ENCODE measurements at regions not wholly inside any gene's neighbourhood (a gene's known extent, or its start where the extent isn't known, plus 50 kb on each side); places are given as distances from the start of the nearest gene placed in this dataset.

DNA sequence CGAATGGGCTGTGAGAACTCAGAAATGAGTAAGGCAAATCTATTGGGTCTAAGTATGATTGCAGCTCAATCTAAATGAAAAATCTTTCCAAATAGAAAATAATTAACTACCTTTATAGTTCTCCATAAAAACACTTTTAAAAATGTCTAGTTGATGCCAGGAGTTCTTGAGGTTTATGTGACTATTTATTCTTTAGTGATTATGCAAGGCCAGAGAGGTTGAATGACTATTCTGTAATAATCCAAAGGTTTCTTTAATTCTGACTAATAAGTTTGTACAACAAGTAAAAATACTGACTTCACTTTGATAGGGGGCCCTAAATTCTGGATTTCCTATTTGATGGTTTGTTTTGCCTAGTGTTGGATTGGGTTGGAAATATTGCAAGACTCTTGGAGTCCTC is 461.2 kb downstream of the EPM2A start:
- Histone ChIP-seq H3K14ac (ENCODE audit: insufficient read depth, low read length) (no peak overlapping the region), H3T11ph (ENCODE audit: low read length) (no peak overlapping the region), H3K9me3 (ENCODE audit: control insufficient read depth, low read depth, low read length) (no peaks in the 10 kb centered on the region), H2BK15ac (ENCODE audit: low read depth, low read length) (no peak overlapping the region), H2BK12ac (ENCODE audit: insufficient read length, low read depth, low read length) (no peak overlapping the region), H3K23ac (ENCODE audit: insufficient read length, low read depth, low read length) (no peak overlapping the region), H2AFZ (ENCODE audit: low read length) (no peak overlapping the region), H4K91ac (ENCODE audit: insufficient read length, low read depth, low read length) (no peak overlapping the region), H3K27ac (ENCODE audit: insufficient read length, low read depth, low read length) (no peak overlapping the region), H2BK120ac (ENCODE audit: low read depth, low read length, poor library complexity, severe bottlenecking) (no peak overlapping the region), H3K79me1 (ENCODE audit: insufficient read depth, low read depth, low read length, poor library complexity, severe bottlenecking) (no peaks in the 10 kb centered on the region), H3K9ac (ENCODE audit: extremely low read depth, insufficient read length, low read length) (no peak overlapping the region), H3K27me3 (ENCODE audit: insufficient read depth, low read length) (no peaks in the 10 kb centered on the region), H3K56ac (ENCODE audit: insufficient read length, low read depth, low read length) (no peak overlapping the region), H3K4me1 (ENCODE audit: insufficient read depth, low read length) (no peaks in the 10 kb centered on the region), H3K18ac (ENCODE audit: insufficient read length, low read depth, low read length) (no peak overlapping the region), H4K20me1 (ENCODE audit: control insufficient read depth, insufficient read depth, insufficient read length) (no peaks in the 10 kb centered on the region), H2BK20ac (ENCODE audit: low read depth, low read length, poor library complexity, severe bottlenecking) (no peak overlapping the region), H4K8ac (replicated peaks; ENCODE audit: insufficient read length, low read depth, low read length) (no peak overlapping the region), H3K4me2 (ENCODE audit: insufficient read depth, insufficient read length, low read length) (no peak overlapping the region), H3K79me2 (ENCODE audit: insufficient read depth, low read length) (no peaks in the 10 kb centered on the region), H3K23me2 (ENCODE audit: insufficient read length, low read depth, low read length, poor library complexity, severe bottlenecking) (no peaks in the 10 kb centered on the region), H2BK5ac (ENCODE audit: insufficient read length, low read length) (no peak overlapping the region), H4K5ac (ENCODE audit: insufficient read length, low read depth, low read length) (no peak overlapping the region), H3K4ac (ENCODE audit: low read depth, low read length) (no peak overlapping the region), H2AK5ac (ENCODE audit: insufficient read length, low read length) (no peak overlapping the region)
- H3K4me3 Mint-ChIP-seq = no peak overlapping the region
- H3K36me3 Mint-ChIP-seq (ENCODE audit: insufficient read depth in 1 of 3, low read depth in 3 of 3) = no peaks in the 10 kb centered on the region
- TF ChIP-seq, protein P1, sequence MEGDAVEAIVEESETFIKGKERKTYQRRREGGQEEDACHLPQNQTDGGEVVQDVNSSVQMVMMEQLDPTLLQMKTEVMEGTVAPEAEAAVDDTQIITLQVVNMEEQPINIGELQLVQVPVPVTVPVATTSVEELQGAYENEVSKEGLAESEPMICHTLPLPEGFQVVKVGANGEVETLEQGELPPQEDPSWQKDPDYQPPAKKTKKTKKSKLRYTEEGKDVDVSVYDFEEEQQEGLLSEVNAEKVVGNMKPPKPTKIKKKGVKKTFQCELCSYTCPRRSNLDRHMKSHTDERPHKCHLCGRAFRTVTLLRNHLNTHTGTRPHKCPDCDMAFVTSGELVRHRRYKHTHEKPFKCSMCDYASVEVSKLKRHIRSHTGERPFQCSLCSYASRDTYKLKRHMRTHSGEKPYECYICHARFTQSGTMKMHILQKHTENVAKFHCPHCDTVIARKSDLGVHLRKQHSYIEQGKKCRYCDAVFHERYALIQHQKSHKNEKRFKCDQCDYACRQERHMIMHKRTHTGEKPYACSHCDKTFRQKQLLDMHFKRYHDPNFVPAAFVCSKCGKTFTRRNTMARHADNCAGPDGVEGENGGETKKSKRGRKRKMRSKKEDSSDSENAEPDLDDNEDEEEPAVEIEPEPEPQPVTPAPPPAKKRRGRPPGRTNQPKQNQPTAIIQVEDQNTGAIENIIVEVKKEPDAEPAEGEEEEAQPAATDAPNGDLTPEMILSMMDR (conservative IDR thresholded peaks at IDR 0.05) = no peak
- WGBS (ENCODE audit: extremely low coverage, insufficient read length, low lambda C conversion rate) = no CpG with 5 or more reads among the region's 1 CpG
- no peaks in the 10 kb centered on the region for H3K9me3 Mint-ChIP-seq
- peaks cover 6% of the 10 kb centered on the region in 2 experiments for H3K4me1 Mint-ChIP-seq
- DNase-seq = no peak
- H3K27ac Mint-ChIP-seq = no peak overlapping the region
- no peaks in the 10 kb centered on the region for H3K27me3 Mint-ChIP-seq (ENCODE audit: low read depth)

Measured in H9 (cell line).